ENCODE measurements at regions not wholly inside any gene's neighbourhood (a gene's known extent, or its start where the extent isn't known, plus 50 kb on each side); places are given as distances from the start of the nearest gene placed in this dataset.

GRCh38 chr5:173833196-173833985 lies 54.8 kb upstream of the CPEB4 start:
- no peak for TF ChIP-seq GATA2 (IDR thresholded peaks at IDR 0.05; ENCODE audit: low read depth, low read length)
- TF ChIP-seq GATA3 (IDR thresholded peaks at IDR 0.05; ENCODE audit: low read depth, low read length): no peak
